ENCODE measurements at regions not wholly inside any gene's neighbourhood (a gene's known extent, or its start where the extent isn't known, plus 50 kb on each side); places are given as distances from the start of the nearest gene placed in this dataset.

- intact Hi-C loops (cut with micrococcal nuclease), result no loop called here
These were observed 949.7 kb downstream of the HACE1 start for GRCh38 chr6:103910018-103910417.

GRCh38 chr6:103908898-103909297 lies 950.8 kb downstream of the HACE1 start:
- H3K9me3 ChIP-seq (replicated peaks; ENCODE audit: control insufficient read depth, insufficient read depth, low read length), result no peaks in the 10 kb centered on the region
- intact Hi-C loops (cut with micrococcal nuclease), result no loop called here
- H3K79me2 ChIP-seq (ENCODE audit: control insufficient read depth, insufficient read depth, low read length), result no peaks in the 10 kb centered on the region
- no peak overlapping the region for H3K4me3 ChIP-seq (replicated peaks in 1 of 3; ENCODE audit: insufficient read depth in 1 of 3, low read depth in 1 of 3, low read length in 3 of 3)
- H3K27ac ChIP-seq (ENCODE audit: insufficient read depth, low read depth, low read length), result no peak overlapping the region
- FAIRE-seq, result no peak
- no peak overlapping the region for H3K4me2 ChIP-seq (ENCODE audit: insufficient read depth, low read length)
- no peak overlapping the region for H3K9ac ChIP-seq (replicated peaks; ENCODE audit: extremely low read depth, insufficient read depth, low read length)
- dilution Hi-C loops (cut with MboI; ENCODE audit: extremely low pct_ligation_motif_present, low sequenced_read_pairs), result no loop called here
- ChIA-PET POLR2A (no interaction called here), CTCF (no interaction called here)
- no TSS peak for BruUV-seq (replicated peaks)
- TF ChIP-seq CTCF (IDR thresholded peaks at IDR 0.05; ENCODE audit: extremely low read depth in 1 of 2, insufficient read depth in 1 of 2, low read depth in 1 of 2, low read length in 2 of 2) (no peak), JUN (IDR thresholded peaks at IDR 0.05; ENCODE audit: borderline replicate concordance, insufficient read depth, insufficient read length, low read depth) (no peak), GATA2 (IDR thresholded peaks at IDR 0.05; ENCODE audit: insufficient read depth, insufficient read length, low read depth, low read length) (no peak), POLR2AphosphoS5 (IDR thresholded peaks at IDR 0.05; ENCODE audit: insufficient read depth, low read depth, low read length) (no peak), MAX (IDR thresholded peaks at IDR 0.05; ENCODE audit: insufficient read depth, insufficient read length) (no peak), FOS (IDR thresholded peaks at IDR 0.05; ENCODE audit: borderline replicate concordance, insufficient read depth, low read length) (no peak), EZH2 (IDR thresholded peaks at IDR 0.05; ENCODE audit: borderline replicate concordance, low read depth, low read length, severe bottlenecking) (no peak), MYC (IDR thresholded peaks at IDR 0.05; ENCODE audit: low read depth, low read length) (no peak), POLR2A (IDR thresholded peaks at IDR 0.05; ENCODE audit: low read depth, low read length) (no peak)
- no peaks in the 10 kb centered on the region for H3K4me1 ChIP-seq (ENCODE audit: control insufficient read depth, extremely low read depth, insufficient read depth, low read length)
- H4K20me1 ChIP-seq (replicated peaks; ENCODE audit: control insufficient read depth, extremely low read depth, insufficient read depth, low read length), result no peaks in the 10 kb centered on the region
- H2AFZ ChIP-seq (ENCODE audit: low read depth, low read length), result no peak overlapping the region
- no peaks in the 10 kb centered on the region for H3K27me3 ChIP-seq (ENCODE audit: control insufficient read depth in 2 of 2, insufficient read depth in 2 of 2, low read length in 2 of 2)
- H3K9me1 ChIP-seq (replicated peaks; ENCODE audit: control insufficient read depth, extremely low read depth, insufficient read depth, low read length), result no peaks in the 10 kb centered on the region
- H3K36me3 ChIP-seq (ENCODE audit: control insufficient read depth in 2 of 2, extremely low read depth in 1 of 2, insufficient read depth in 2 of 2, low read length in 2 of 2), result no peaks in the 10 kb centered on the region
- DNase-seq (ENCODE audit: low read depth, low spot score), result no peak

More at GRCh38 chr6:103910018-103910417, 949.7 kb downstream of the HACE1 start:
- FAIRE-seq, result no peak
- Histone ChIP-seq H3K79me2 (ENCODE audit: control insufficient read depth, insufficient read depth, low read length) (no peaks in the 10 kb centered on the region), H2AFZ (ENCODE audit: low read depth, low read length) (no peak overlapping the region), H3K4me1 (ENCODE audit: control insufficient read depth, extremely low read depth, insufficient read depth, low read length) (no peaks in the 10 kb centered on the region), H3K9ac (replicated peaks; ENCODE audit: extremely low read depth, insufficient read depth, low read length) (no peak overlapping the region), H3K9me1 (replicated peaks; ENCODE audit: control insufficient read depth, extremely low read depth, insufficient read depth, low read length) (no peaks in the 10 kb centered on the region), H3K27me3 (ENCODE audit: control insufficient read depth in 2 of 2, insufficient read depth in 2 of 2, low read length in 2 of 2) (no peaks in the 10 kb centered on the region), H4K20me1 (replicated peaks; ENCODE audit: control insufficient read depth, extremely low read depth, insufficient read depth, low read length) (no peaks in the 10 kb centered on the region), H3K36me3 (ENCODE audit: control insufficient read depth in 2 of 2, extremely low read depth in 1 of 2, insufficient read depth in 2 of 2, low read length in 2 of 2) (no peaks in the 10 kb centered on the region), H3K4me3 (replicated peaks in 1 of 3; ENCODE audit: insufficient read depth in 1 of 3, low read depth in 1 of 3, low read length in 3 of 3) (no peak overlapping the region), H3K9me3 (replicated peaks; ENCODE audit: control insufficient read depth, insufficient read depth, low read length) (no peaks in the 10 kb centered on the region), H3K27ac (ENCODE audit: insufficient read depth, low read depth, low read length) (no peak overlapping the region), H3K4me2 (ENCODE audit: insufficient read depth, low read length) (no peak overlapping the region)
- dilution Hi-C loops (cut with MboI; ENCODE audit: extremely low pct_ligation_motif_present, low sequenced_read_pairs), result no loop called here
- DNase-seq (ENCODE audit: low read depth, low spot score), result no peak
- no TSS peak for BruUV-seq (replicated peaks)
- ChIA-PET CTCF (no interaction called here), POLR2A (no interaction called here)
- TF ChIP-seq POLR2AphosphoS5 (IDR thresholded peaks at IDR 0.05; ENCODE audit: insufficient read depth, low read depth, low read length) (no peak), GATA2 (IDR thresholded peaks at IDR 0.05; ENCODE audit: insufficient read depth, insufficient read length, low read depth, low read length) (no peak), FOS (IDR thresholded peaks at IDR 0.05; ENCODE audit: borderline replicate concordance, insufficient read depth, low read length) (no peak)

All from endothelial cell of umbilical vein (primary cell).